Spleen (tissue), 11 donors: ENCODE measurements at regions not wholly inside any gene's neighbourhood (a gene's known extent, or its start where the extent isn't known, plus 50 kb on each side); places are given as distances from the start of the nearest gene placed in this dataset.

Experiments used
- DNase-seq: peaks from one replicate; pipeline ENCODE4 v3.0.0-alpha.2; 2020
- H3K27ac ChIP-seq, 8 donors: fragments of 200-600 bp; sonication (generic) in 7 of 8; 1 replicate in 4 of 8; 2 replicates in 4 of 8; pipeline versions ENCODE4 v1.5.0 to v1.8.0; 2016 to 2021; ENCODE audit warnings: inconsistent platforms in 4 of 8, mild to moderate bottlenecking in 4 of 8, moderate library complexity in 1 of 8
- H3K27me3 ChIP-seq, 7 donors: fragments of 200-600 bp; sonication (generic) in 6 of 7; replicated peaks in 1 of 7; 1 replicate in 4 of 7; 2 replicates in 3 of 7; pipeline versions ENCODE4 v1.5.0 to v1.8.0; 2016 to 2021; ENCODE audit warnings: inconsistent platforms in 3 of 7, mild to moderate bottlenecking in 1 of 7
- H3K36me3 ChIP-seq, 6 donors: fragments of 200-600 bp; sonication (generic) in 5 of 6; 1 replicate in 4 of 6; 2 replicates in 2 of 6; pipeline versions ENCODE4 v1.5.0 to v1.8.0; 2016 to 2021; ENCODE audit warnings: inconsistent platforms in 2 of 6
- H3K4me1 ChIP-seq, 6 donors: fragments of 200-600 bp; sonication (generic) in 5 of 6; 1 replicate in 3 of 6; 2 replicates in 3 of 6; pipeline versions ENCODE4 v1.5.0 to v1.8.0; 2016 to 2021; ENCODE audit warnings: inconsistent platforms in 3 of 6
- H3K4me3 ChIP-seq, 8 donors: fragments of 200-600 bp; sonication (generic) in 7 of 8; 1 replicate in 4 of 8; 2 replicates in 4 of 8; pipeline versions ENCODE4 v1.5.0 to v1.8.0; 2016 to 2021; ENCODE audit warnings: inconsistent platforms in 4 of 8, mild to moderate bottlenecking in 4 of 8, moderate library complexity in 2 of 8
- H3K9me3 ChIP-seq, 8 donors: fragments of 200-600 bp; sonication (generic) in 7 of 8; 1 replicate in 4 of 8; 2 replicates in 4 of 8; pipeline versions ENCODE4 v1.5.0 to v1.8.0; 2016 to 2021; ENCODE audit warnings: inconsistent platforms in 4 of 8
- POLR2A ChIP-seq, 3 donors: fragments of 450-650 bp; IDR thresholded peaks; one replicate each; pipeline ENCODE4 v1.5.1; 2017; ENCODE audit warnings: antibody characterized with exemption in 3 of 3, mild to moderate bottlenecking in 1 of 3
- POLR2AphosphoS5 ChIP-seq, 3 donors: sonication (generic); formaldehyde crosslinking; IDR thresholded peaks; one replicate each; pipeline ENCODE4 v1.5.1; 2017; ENCODE audit warnings: antibody characterized with exemption in 3 of 3
- WGBS, 5 donors: extraction: QIAGEN DNeasy Blood & Tissue Kit in 3 of 5; methylation state at CpG; one replicate each; pipeline versions ENCODE4 v1.1.5 to v1.1.7; 2013 to 2018; 5-methylcytosine and 5-hydroxymethylcytosine counted together
- intact Hi-C: fragments of 100-400 bp; cut with DNase I; formaldehyde crosslinking; loops from one replicate; pipeline ENCODE4 v1.15.0; 2023; ENCODE audit warnings: low total_unique reads
- TF ChIP-seq, protein P1 (sequence below), 11 experiments: fragments of 200-600 bp in 7 of 11; fragments of 450-650 bp in 4 of 11; sonication (generic) in 4 of 11; IDR thresholded peaks in 8 of 11; conservative IDR thresholded peaks in 3 of 11; 1 replicate in 7 of 11; 2 replicates in 4 of 11; pipeline versions ENCODE4 v1.4.0 to v1.8.0; 2016 to 2021; ENCODE audit warnings: antibody characterized with exemption in 11 of 11, inconsistent platforms in 4 of 11, mild to moderate bottlenecking in 1 of 11
- donor health status: healthy with polysubstance abuse.
- donor health status: DM: no; HTN: no; CAD: no; lungs with moderate emphysema.
- donor health status: DM: no; HTN: no; CAD: no.
- donor health status: Bipolar disorder and iron deficiency.
- donor health status: healthy.
- donor health status: DM: no; HTN: no; CAD: no.
- donor health status: DM: yes; HTN: yes; CAD: no.

DNA sequence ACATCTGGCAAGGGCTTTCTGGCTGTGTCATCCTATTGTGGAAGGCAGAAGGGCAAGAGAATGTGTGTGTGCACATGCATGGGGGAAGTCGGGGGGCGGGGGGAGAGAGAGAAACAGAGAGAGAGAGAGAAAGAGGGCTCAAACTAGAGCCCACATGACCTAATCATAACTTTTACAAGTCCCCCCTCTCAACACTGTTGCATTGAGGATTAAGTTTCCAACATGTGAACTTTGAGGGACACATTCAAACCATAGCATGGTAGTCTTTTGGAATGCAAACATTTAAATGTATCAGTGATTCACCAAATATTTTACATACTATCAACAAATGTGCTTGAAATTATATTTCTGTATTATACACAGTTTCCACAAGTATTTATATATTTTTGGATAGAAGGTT, 655.4 kb upstream of the B3GALT2 start:
- peaks cover 0 to 8% (median 0%) of the 10 kb centered on the region in 8 donors for H3K9me3 ChIP-seq
- H3K36me3 ChIP-seq = no peaks in the 10 kb centered on the region
- DNase-seq = no peak
- intact Hi-C loops = no loop called here
- no peaks in the 10 kb centered on the region for H3K27me3 ChIP-seq
- WGBS, 5 donors = 33 to 100% (median 71%) methylated on average over 1 to 2 of the region's 2 CpGs
- TF ChIP-seq, protein P1, sequence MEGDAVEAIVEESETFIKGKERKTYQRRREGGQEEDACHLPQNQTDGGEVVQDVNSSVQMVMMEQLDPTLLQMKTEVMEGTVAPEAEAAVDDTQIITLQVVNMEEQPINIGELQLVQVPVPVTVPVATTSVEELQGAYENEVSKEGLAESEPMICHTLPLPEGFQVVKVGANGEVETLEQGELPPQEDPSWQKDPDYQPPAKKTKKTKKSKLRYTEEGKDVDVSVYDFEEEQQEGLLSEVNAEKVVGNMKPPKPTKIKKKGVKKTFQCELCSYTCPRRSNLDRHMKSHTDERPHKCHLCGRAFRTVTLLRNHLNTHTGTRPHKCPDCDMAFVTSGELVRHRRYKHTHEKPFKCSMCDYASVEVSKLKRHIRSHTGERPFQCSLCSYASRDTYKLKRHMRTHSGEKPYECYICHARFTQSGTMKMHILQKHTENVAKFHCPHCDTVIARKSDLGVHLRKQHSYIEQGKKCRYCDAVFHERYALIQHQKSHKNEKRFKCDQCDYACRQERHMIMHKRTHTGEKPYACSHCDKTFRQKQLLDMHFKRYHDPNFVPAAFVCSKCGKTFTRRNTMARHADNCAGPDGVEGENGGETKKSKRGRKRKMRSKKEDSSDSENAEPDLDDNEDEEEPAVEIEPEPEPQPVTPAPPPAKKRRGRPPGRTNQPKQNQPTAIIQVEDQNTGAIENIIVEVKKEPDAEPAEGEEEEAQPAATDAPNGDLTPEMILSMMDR (IDR thresholded peaks at IDR 0.05 in 8 of 11, conservative IDR thresholded peaks at IDR 0.05 in 3 of 11) = no peak
- TF ChIP-seq POLR2A (IDR thresholded peaks at IDR 0.05) (no peak), POLR2AphosphoS5 (IDR thresholded peaks at IDR 0.05) (no peak)
- no peak overlapping the region for H3K27ac ChIP-seq
- no peaks in the 10 kb centered on the region for H3K4me1 ChIP-seq
- H3K4me3 ChIP-seq = no peak overlapping the region

DNA sequence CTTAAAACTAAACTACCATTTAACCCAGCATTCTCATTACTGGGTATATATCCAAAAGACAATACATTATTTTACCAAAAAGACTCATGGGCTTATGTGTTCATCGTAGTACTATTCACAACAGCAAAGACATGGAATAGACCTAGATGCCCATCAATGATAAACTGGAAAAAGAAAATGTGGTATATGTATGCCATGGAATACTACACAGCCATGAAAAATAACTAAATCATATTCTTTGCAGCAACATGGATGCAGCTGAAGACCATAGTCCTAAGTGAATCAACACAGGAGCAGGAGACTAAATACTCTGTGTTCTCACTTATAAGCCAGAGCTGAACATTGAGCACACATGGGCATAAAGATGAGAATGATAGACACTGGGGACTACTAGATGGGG, 645.1 kb upstream of the B3GALT2 start:
- Histone ChIP-seq H3K36me3 (no peaks in the 10 kb centered on the region), H3K27me3 (no peaks in the 10 kb centered on the region), H3K27ac (no peak overlapping the region), H3K4me1 (no peaks in the 10 kb centered on the region), H3K4me3 (no peak overlapping the region), H3K9me3 (peaks cover 3 to 52% (median 43%) of the 10 kb centered on the region in 8 donors)
- 47 to 93% (median 87%) methylated on average over 1 of the region's 1 CpG for WGBS, 5 donors
- TF ChIP-seq, protein P1 (IDR thresholded peaks at IDR 0.05 in 8 of 11, conservative IDR thresholded peaks at IDR 0.05 in 3 of 11) = no peak
- TF ChIP-seq POLR2A (IDR thresholded peaks at IDR 0.05) (no peak), POLR2AphosphoS5 (IDR thresholded peaks at IDR 0.05) (no peak)
- intact Hi-C loops = no loop called here
- no peak for DNase-seq

DNA sequence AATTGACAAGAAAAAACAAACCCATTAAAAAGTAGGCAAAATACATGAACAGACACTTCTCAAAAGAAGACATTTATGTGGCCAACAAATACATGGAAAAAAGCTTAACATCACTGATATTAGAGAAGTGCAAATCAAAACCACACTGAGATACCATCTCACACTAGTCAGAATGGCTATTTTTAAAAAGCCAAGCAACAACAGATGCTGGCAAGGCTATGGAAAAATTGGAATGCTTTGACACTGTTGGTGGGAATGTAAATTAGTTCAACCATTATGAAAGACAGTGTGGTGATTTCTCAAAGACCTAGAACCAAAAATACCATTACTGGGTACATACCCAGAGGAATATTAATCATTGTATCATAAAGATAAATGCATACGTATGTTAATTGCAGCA, 641.1 kb upstream of the B3GALT2 start:
- DNase-seq = no peak
- Histone ChIP-seq H3K4me3 (no peak overlapping the region), H3K27me3 (no peaks in the 10 kb centered on the region), H3K27ac (no peak overlapping the region), H3K36me3 (no peaks in the 10 kb centered on the region), H3K4me1 (no peaks in the 10 kb centered on the region), H3K9me3 (peaks cover 3 to 53% (median 42%) of the 10 kb centered on the region in 8 donors)
- 90 to 97% (median 91%) methylated on average over 1 of the region's 1 CpG for WGBS, 5 donors
- TF ChIP-seq POLR2A (IDR thresholded peaks at IDR 0.05) (no peak), POLR2AphosphoS5 (IDR thresholded peaks at IDR 0.05) (no peak)
- TF ChIP-seq, protein P1 (IDR thresholded peaks at IDR 0.05 in 8 of 11, conservative IDR thresholded peaks at IDR 0.05 in 3 of 11) = no peak
- intact Hi-C loops = no loop called here

DNA sequence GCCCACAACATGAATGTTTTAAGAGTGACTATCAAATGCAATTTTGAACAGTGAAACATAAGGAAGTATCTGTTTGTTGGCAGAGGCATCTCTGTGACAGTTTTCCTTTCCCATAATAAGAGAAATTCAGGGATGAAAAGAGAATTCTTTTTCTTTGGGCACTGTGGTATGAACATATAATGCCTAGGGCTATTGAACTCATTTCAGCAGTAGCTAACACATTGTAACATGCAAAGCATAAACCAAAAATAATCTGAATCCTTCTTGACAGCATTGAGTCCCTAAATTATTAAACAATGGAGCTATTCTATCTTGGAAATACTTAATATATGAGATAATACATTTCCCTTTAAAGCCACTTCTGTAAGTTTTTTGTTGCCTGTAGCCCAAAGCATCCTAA, 633.0 kb upstream of the B3GALT2 start:
- H3K27me3 ChIP-seq = no peaks in the 10 kb centered on the region
- H3K4me1 ChIP-seq = no peaks in the 10 kb centered on the region
- no peaks in the 10 kb centered on the region for H3K36me3 ChIP-seq
- no peak overlapping the region for H3K4me3 ChIP-seq
- no peak for TF ChIP-seq POLR2AphosphoS5 (IDR thresholded peaks at IDR 0.05)
- TF ChIP-seq POLR2A (IDR thresholded peaks at IDR 0.05) = no peak
- TF ChIP-seq, protein P1 (IDR thresholded peaks at IDR 0.05 in 8 of 11, conservative IDR thresholded peaks at IDR 0.05 in 3 of 11) = no peak
- peaks cover 0 to 15% (median 0%) of the 10 kb centered on the region in 8 donors for H3K9me3 ChIP-seq
- DNase-seq = no peak
- H3K27ac ChIP-seq = no peak overlapping the region
- intact Hi-C loops = no loop called here
